ENCODE measurements at regions not wholly inside any gene's neighbourhood (a gene's known extent, or its start where the extent isn't known, plus 50 kb on each side); places are given as distances from the start of the nearest gene placed in this dataset.

DNA sequence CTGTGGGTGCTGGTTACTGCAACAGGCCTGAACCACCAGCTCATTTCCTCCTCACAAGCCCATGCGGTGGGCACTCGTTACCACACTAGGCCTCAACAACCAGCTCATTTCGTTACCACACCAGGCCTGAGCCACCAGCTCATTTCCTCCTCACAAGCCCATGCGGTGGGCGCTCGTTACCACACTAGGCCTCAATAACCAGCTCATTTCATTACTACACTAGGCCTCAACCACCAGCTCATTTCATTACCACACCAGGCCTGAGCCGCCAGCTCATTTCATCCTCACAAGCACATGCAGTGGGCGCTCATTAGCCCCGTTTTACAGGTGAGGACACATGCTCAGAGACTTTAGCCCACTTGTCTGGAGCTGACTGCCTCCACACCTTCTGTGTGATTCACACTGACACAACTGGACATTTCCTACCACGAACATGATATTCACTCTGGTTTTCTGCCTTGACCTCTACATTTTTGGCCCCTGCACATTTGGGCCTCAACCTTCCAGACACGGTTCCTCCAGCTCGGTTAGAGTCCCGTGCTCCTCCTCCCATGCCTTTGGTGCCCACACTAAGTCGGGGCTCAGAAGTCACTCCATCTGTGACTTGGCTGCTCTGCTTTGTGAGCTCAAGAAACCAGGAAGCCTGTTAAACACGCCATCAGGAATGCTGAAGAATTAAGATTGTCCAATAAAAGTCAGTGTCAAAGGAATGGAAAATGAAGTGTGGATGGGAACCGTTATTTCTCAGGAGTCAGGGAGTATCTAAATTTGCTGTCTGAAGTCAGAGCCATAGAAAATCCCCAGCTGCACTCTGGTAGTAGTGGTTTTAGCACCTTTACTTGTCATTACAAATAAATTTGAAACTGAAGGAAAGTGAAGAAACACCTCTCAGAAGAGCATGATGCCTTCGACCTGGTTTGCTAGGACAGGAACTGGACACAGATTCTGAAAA is 55.8 kb upstream of the LANCL2 start:
- TF ChIP-seq TCF12 (IDR thresholded peaks at IDR 0.05; ENCODE audit: low read depth) (no peak), YY1 (IDR thresholded peaks at IDR 0.05; ENCODE audit: low read depth) (no peak), CREB1 (IDR thresholded peaks at IDR 0.05; ENCODE audit: low read depth) (no peak), FOXM1 (IDR thresholded peaks at IDR 0.05; ENCODE audit: borderline replicate concordance, low read depth) (no peak)
- TF ChIP-seq, protein P1, sequence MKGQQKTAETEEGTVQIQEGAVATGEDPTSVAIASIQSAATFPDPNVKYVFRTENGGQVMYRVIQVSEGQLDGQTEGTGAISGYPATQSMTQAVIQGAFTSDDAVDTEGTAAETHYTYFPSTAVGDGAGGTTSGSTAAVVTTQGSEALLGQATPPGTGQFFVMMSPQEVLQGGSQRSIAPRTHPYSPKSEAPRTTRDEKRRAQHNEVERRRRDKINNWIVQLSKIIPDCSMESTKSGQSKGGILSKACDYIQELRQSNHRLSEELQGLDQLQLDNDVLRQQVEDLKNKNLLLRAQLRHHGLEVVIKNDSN (IDR thresholded peaks at IDR 0.05), result no peak

DNA sequence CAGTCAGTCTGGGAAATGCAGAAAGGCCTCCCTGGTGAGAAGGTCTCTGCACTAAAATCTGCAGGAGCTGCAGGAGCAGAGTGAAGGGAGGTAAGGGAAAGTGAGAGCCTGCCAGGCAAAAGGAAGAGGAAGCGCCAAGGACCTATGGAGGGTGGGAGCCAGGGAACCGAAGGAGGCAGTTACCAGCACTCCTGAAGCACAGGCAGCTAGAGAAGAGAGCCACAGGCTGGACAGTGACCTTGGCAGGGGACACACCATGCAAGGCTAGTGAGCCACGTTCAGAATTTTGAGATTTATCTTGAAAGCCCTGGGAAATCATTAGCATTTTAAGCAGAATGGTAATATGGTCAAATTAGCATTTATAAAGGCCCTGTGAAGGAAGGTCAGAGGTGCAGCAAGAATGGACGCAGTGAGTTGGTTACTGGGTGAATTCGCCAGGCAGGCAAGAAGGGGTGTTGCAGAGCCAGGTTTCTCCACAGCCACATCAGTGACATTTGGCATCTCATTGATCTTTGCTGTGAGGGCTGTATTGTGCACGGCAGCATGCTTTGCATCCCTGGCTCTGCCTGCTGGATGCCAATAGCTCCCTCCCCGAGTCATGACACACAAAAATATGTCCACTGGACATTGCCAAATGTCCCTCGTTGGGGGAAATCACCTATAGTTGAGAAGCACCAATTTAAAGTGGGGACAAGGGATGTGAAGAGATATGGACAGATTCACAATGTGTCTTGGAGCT is 54.7 kb upstream of the LANCL2 start:
- no peak for TF ChIP-seq TAF1 (IDR thresholded peaks at IDR 0.05; ENCODE audit: low read depth)
- TF ChIP-seq CREB1 (IDR thresholded peaks at IDR 0.05; ENCODE audit: low read depth), result no peak
- TF ChIP-seq MAX (IDR thresholded peaks at IDR 0.05), result no peak
- no peak for TF ChIP-seq RAD21 (IDR thresholded peaks at IDR 0.05; ENCODE audit: low read depth)
- no peak for TF ChIP-seq EP300 (IDR thresholded peaks at IDR 0.05; ENCODE audit: borderline replicate concordance)
- TF ChIP-seq, protein P2, sequence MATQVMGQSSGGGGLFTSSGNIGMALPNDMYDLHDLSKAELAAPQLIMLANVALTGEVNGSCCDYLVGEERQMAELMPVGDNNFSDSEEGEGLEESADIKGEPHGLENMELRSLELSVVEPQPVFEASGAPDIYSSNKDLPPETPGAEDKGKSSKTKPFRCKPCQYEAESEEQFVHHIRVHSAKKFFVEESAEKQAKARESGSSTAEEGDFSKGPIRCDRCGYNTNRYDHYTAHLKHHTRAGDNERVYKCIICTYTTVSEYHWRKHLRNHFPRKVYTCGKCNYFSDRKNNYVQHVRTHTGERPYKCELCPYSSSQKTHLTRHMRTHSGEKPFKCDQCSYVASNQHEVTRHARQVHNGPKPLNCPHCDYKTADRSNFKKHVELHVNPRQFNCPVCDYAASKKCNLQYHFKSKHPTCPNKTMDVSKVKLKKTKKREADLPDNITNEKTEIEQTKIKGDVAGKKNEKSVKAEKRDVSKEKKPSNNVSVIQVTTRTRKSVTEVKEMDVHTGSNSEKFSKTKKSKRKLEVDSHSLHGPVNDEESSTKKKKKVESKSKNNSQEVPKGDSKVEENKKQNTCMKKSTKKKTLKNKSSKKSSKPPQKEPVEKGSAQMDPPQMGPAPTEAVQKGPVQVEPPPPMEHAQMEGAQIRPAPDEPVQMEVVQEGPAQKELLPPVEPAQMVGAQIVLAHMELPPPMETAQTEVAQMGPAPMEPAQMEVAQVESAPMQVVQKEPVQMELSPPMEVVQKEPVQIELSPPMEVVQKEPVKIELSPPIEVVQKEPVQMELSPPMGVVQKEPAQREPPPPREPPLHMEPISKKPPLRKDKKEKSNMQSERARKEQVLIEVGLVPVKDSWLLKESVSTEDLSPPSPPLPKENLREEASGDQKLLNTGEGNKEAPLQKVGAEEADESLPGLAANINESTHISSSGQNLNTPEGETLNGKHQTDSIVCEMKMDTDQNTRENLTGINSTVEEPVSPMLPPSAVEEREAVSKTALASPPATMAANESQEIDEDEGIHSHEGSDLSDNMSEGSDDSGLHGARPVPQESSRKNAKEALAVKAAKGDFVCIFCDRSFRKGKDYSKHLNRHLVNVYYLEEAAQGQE (IDR thresholded peaks at IDR 0.05; ENCODE audit: low read depth), result no peak
- TF ChIP-seq TCF12 (IDR thresholded peaks at IDR 0.05; ENCODE audit: low read depth), result no peak

- TF ChIP-seq TEAD4 (IDR thresholded peaks at IDR 0.05) (no peak), MAX (IDR thresholded peaks at IDR 0.05) (no peak), EGR1 (IDR thresholded peaks at IDR 0.05) (no peak), CEBPB (IDR thresholded peaks at IDR 0.05) (no peak), YY1 (IDR thresholded peaks at IDR 0.05; ENCODE audit: low read depth) (no peak), FOXM1 (IDR thresholded peaks at IDR 0.05; ENCODE audit: borderline replicate concordance, low read depth) (no peak), NFIC (IDR thresholded peaks at IDR 0.05) (no peak), CREB1 (IDR thresholded peaks at IDR 0.05; ENCODE audit: low read depth) (no peak), TAF1 (IDR thresholded peaks at IDR 0.05; ENCODE audit: low read depth) (no peak), EP300 (IDR thresholded peaks at IDR 0.05; ENCODE audit: borderline replicate concordance) (no peak)
- TF ChIP-seq, protein P2 (IDR thresholded peaks at IDR 0.05; ENCODE audit: low read depth), result no peak
Observed at GRCh38 chr7:55314967-55315366, 50.2 kb upstream of the LANCL2 start.

All from Ishikawa (cell line).